ENCODE measurements at regions not wholly inside any gene's neighbourhood (a gene's known extent, or its start where the extent isn't known, plus 50 kb on each side); places are given as distances from the start of the nearest gene placed in this dataset.
"Not testable (repeated sequence)": the region's sequence is repeated elsewhere in the genome, so short reads cannot be mapped to it uniquely, and the experiment has no call there.

DNA sequence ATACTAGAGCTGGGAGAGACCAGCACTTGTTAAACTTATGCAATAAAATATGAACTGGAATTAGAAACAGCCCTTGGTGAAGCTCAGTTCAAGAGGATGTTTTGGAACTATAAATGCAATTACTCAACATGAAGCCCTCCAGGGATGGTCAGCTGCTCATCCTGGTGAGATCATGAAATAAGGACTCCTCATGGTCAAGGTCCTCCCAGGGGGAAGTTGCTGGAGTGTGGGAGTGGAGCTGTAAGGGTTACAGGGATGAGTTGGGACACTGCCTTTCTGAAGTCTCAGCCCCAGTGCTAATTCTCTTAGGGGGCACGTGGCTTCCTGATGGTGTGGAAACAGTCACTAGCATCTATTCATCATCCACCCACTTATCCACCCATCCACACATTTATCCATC is 301.7 kb upstream of the SFSWAP start:
- TF ChIP-seq, protein P1, sequence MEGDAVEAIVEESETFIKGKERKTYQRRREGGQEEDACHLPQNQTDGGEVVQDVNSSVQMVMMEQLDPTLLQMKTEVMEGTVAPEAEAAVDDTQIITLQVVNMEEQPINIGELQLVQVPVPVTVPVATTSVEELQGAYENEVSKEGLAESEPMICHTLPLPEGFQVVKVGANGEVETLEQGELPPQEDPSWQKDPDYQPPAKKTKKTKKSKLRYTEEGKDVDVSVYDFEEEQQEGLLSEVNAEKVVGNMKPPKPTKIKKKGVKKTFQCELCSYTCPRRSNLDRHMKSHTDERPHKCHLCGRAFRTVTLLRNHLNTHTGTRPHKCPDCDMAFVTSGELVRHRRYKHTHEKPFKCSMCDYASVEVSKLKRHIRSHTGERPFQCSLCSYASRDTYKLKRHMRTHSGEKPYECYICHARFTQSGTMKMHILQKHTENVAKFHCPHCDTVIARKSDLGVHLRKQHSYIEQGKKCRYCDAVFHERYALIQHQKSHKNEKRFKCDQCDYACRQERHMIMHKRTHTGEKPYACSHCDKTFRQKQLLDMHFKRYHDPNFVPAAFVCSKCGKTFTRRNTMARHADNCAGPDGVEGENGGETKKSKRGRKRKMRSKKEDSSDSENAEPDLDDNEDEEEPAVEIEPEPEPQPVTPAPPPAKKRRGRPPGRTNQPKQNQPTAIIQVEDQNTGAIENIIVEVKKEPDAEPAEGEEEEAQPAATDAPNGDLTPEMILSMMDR (IDR thresholded peaks at IDR 0.05; ENCODE audit: control insufficient read depth, extremely low read depth, insufficient read depth), result no peak
- DNase-seq (ENCODE audit: low read depth), result no peak

DNA sequence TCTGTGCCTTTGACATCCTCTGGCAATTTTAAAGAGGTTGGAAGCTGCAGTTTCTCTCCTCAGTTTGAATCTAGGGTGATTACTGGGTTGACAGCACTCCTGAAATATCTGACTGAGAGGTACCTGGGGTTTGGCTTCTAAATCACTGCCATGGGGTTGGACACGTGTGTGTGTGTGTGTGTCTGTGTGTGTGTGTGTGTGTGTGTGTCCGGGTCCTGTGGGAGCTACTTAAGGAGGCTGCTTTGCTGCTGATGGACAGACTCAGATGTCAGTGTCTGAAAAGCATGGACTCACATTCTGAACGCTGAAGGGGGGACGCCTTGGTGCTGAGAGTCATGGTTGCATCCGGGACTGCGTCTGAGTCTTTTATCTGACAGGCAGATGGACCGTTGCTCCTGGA is 299.1 kb upstream of the SFSWAP start:
- not testable (repeated sequence) for H3K4me3 ChIP-seq (ENCODE audit: low read depth, low read length); DNase-seq (ENCODE audit: low read depth)

More for the DNA sequence above, 301.7 kb upstream of the SFSWAP start:
- no peak overlapping the region for H3K4me3 ChIP-seq (ENCODE audit: low read depth, low read length)

DNA sequence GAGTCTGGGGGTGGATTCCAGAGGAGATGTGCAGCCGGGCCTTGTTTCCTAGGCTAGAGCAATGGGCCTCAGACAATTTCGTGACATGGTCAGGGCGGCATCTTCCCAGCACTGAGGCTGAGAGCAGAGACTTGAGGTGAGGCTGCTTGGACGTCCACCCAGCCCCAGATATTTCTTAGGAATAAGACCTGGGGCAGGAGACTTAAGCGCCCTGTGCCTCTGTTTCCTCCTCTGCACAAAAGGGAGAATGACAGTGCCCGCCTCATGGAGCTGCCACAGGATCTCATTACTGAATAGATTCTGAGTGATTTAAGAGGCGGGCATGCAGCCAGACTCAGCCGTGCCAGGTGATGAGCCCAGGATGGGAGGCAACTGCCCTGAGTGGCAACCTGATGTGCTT is 297.9 kb upstream of the SFSWAP start:
- H3K4me3 ChIP-seq (ENCODE audit: low read depth, low read length), result no peak overlapping the region
- no peak for DNase-seq (ENCODE audit: low read depth)
- TF ChIP-seq, protein P1 (IDR thresholded peaks at IDR 0.05; ENCODE audit: control insufficient read depth, extremely low read depth, insufficient read depth), result no peak

DNA sequence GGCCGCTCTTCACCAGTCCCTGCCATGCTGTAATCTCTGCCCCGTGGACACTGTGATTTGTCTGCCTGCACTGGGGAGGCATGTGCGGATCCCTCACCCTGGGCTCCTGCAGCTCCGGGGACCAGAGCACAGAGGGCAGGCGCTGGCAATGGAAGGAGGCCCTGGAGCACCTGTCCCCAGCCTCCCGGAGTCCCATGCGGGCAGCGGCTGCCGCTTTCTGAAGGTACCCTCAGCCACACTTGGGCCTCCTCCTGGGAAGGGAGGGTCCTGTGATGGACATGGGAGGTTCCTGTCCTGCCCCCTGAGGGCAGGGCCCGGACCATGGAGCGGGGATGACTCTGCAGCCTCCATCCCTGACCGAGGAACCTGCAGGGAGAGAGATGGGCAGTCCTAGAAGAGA is 297.4 kb upstream of the SFSWAP start:
- H3K4me3 ChIP-seq (ENCODE audit: low read depth, low read length), result no peak overlapping the region
- no peak for DNase-seq (ENCODE audit: low read depth)
- TF ChIP-seq, protein P1 (IDR thresholded peaks at IDR 0.05; ENCODE audit: control insufficient read depth, extremely low read depth, insufficient read depth), result no peak

DNA sequence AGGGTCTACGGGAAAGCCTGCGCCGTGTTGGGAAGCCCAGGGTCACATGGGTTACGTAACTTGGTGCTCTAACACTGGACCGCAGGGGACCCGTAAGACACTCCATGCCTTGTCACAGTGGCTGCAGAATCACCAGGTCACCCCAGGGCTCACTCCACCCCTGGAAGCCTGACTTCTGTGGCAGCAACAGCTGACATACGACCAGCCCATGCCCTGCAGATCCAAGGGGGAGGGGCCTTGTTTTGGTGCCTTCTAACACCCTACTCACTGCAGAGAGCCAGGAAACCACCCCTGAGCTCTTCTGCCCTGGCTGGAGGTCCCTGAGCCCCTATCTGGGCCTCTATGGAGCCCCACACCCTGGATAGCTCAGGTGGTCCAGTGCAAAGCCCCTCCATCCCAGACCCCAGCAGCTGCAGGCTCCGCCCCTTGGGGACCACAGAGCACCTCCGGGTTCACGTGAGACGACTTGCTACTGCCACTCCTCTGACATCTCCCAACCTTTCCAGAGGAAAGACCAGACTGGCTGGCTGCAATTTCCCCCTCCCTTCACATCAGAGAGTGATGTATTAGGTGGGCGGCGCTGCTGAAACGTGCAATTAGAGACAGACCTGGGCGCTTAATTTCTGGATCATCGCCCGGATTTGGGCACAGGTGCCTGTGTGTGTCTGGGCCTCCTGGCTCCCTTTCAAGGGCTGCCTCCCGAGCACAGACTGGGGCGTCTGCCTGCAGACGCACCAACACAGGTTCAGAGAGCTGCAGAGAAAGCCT is 296.6 kb upstream of the SFSWAP start:
- H3K4me3 ChIP-seq (ENCODE audit: low read depth, low read length); DNase-seq (ENCODE audit: low read depth): not testable (repeated sequence)

DNA sequence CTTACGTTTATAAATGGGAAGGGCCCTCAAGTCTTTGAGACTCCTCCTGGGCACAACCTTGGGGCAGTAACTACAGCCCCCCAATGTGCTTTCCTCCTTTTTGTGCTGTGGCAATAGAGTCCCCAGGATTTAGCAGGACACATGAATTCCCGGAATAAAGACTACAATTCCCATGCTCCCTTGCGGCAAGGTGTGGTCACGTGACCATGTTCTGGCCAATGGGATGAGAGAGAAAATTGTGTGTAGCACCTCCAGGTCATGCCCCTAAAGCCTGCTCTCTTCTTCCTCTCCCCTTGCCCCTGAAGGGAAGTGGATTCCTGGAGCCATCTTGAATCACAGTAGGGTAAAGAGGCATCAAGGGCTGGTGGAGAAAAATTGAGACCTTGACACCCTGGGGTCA is 295.1 kb upstream of the SFSWAP start:
- no peak overlapping the region for H3K4me3 ChIP-seq (ENCODE audit: low read depth, low read length)
- TF ChIP-seq, protein P1 (IDR thresholded peaks at IDR 0.05; ENCODE audit: control insufficient read depth, extremely low read depth, insufficient read depth), result no peak
- DNase-seq (ENCODE audit: low read depth), result no peak

DNA sequence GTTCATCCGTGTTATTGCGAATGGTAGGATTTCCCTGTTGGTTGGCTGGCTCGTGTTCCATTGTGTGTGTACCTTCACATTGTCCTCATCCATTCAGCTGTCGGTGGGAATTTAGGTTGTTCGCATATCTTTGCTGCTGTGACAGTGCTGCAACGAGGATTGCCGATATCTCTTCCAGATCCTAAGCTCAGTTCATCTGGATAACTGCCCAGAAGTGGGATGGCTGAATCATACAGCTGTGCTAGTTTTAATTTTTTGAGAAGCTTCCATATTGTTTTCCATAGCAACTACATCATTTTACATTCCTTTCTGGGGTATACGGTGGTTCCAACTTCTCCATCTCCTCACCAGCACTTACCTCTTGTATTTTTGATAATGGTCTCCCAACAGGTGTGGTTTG is 292.8 kb upstream of the SFSWAP start:
- TF ChIP-seq, protein P1 (IDR thresholded peaks at IDR 0.05; ENCODE audit: control insufficient read depth, extremely low read depth, insufficient read depth), result no peak
- no peak for DNase-seq (ENCODE audit: low read depth)
- no peak overlapping the region for H3K4me3 ChIP-seq (ENCODE audit: low read depth, low read length)

DNA sequence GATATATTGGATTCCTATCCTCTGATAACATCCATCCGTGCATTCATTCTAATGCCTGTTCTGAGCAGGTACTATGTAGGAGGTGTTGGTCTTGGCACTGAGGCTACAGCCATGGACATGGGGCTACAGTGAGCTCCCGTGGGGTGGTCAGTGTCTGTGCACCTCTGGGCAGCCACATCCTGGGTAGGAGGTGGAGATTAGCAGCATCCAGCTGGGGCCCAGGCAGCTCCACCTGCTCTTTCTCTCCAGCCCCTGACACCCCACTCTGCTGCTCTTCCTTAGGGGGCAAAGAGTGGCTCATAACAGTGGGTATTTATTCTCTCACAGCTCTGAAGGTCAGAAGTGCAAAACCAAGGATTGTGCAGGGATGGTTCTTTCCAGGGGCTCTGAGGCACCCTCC is 292.0 kb upstream of the SFSWAP start:
- TF ChIP-seq, protein P1 (IDR thresholded peaks at IDR 0.05; ENCODE audit: control insufficient read depth, extremely low read depth, insufficient read depth), result no peak
- no peak for DNase-seq (ENCODE audit: low read depth)
- no peak overlapping the region for H3K4me3 ChIP-seq (ENCODE audit: low read depth, low read length)

Data from LNCaP clone FGC (cell line).